ENCODE measurements at regions not wholly inside any gene's neighbourhood (a gene's known extent, or its start where the extent isn't known, plus 50 kb on each side); places are given as distances from the start of the nearest gene placed in this dataset.
"Not testable (repeated sequence)": the region's sequence is repeated elsewhere in the genome, so short reads cannot be mapped to it uniquely, and the experiment has no call there.

DNA sequence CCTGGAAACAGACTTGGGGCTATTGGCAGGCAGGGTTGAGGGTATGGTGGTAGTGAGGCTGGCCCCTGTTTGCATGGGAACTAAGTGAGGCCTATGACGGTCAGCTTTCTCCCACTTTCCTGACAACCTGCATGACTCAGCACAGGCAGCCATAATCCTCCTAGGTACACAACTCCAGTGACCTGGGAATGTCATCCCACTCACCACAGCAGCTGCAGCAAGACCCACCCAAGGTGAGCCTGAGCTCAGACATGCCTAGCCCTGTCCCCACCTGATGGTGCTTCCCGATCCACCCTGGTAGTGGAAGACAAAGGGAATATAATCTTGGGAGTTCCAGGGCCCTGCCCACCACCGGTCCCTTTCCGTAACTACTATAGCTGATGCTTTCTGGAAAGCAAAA lies 178.7 kb downstream of the NDUFS4 start (continued):
- TF ChIP-seq, protein P1, sequence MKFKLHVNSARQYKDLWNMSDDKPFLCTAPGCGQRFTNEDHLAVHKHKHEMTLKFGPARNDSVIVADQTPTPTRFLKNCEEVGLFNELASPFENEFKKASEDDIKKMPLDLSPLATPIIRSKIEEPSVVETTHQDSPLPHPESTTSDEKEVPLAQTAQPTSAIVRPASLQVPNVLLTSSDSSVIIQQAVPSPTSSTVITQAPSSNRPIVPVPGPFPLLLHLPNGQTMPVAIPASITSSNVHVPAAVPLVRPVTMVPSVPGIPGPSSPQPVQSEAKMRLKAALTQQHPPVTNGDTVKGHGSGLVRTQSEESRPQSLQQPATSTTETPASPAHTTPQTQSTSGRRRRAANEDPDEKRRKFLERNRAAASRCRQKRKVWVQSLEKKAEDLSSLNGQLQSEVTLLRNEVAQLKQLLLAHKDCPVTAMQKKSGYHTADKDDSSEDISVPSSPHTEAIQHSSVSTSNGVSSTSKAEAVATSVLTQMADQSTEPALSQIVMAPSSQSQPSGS (CRISPR knock-in tag; IDR thresholded peaks at IDR 0.05; ENCODE audit: borderline replicate concordance, low read depth): no peak
- TF ChIP-seq TCF7 (CRISPR knock-in tag; IDR thresholded peaks at IDR 0.05; ENCODE audit: low read depth) (no peak), ATF3 (CRISPR knock-in tag; conservative IDR thresholded peaks at IDR 0.05) (no peak), ZNF425 (CRISPR knock-in tag; conservative IDR thresholded peaks at IDR 0.05) (no peak), ZNF121 (CRISPR knock-in tag; IDR thresholded peaks at IDR 0.05) (no peak), NFYB (CRISPR knock-in tag; conservative IDR thresholded peaks at IDR 0.05; ENCODE audit: low read depth) (no peak), ZNF317 (CRISPR knock-in tag; IDR thresholded peaks at IDR 0.05; ENCODE audit: borderline replicate concordance, low read depth) (no peak), ZNF671 (CRISPR knock-in tag; IDR thresholded peaks at IDR 0.05) (no peak)

DNA sequence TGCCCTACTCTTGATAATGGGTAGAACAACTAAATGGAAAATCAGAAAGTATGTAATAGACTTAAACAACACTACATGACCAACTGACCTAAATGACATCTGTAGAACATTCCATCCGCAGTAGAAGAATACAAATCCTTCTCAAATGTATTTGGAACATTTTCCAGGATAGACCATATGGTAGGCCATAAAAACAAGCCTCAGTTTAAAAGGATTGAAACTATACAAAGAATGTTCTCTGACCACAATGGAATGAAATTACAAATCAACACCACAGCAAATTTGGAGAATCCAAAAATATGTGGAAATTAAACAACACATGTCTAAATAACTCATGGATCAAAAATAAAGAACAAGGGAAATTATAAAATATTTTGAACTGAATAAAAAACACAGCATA lies 189.2 kb downstream of the NDUFS4 start:
- H3K9me3 Mint-ChIP-seq: peaks cover 66% of the 10 kb centered on the region
- H3K27me3 Mint-ChIP-seq (ENCODE audit: low read depth): peaks cover 4% of the 10 kb centered on the region; the same call in 1 of the 2 replicates
- H3K4me3 Mint-ChIP-seq: no peak overlapping the region
- peaks cover 42% of the 10 kb centered on the region for H3K36me3 Mint-ChIP-seq
- ChIA-PET POLR2A (no interaction called here), CTCF (no interaction called here)
- TF ChIP-seq, protein P1 (CRISPR knock-in tag; IDR thresholded peaks at IDR 0.05; ENCODE audit: borderline replicate concordance, low read depth): no peak
- H3K27ac Mint-ChIP-seq: no peak overlapping the region
- DNase-seq (ENCODE audit: low spot score): no peak
- no peaks in the 10 kb centered on the region for H3K4me1 Mint-ChIP-seq
- no peak for ATAC-seq

- H3K4me1 Mint-ChIP-seq; H3K27ac Mint-ChIP-seq; ATAC-seq; CTCF ChIA-PET; POLR2A ChIA-PET; H3K27me3 Mint-ChIP-seq (ENCODE audit: low read depth); H3K4me3 Mint-ChIP-seq; DNase-seq (ENCODE audit: low spot score): not testable (repeated sequence)
- Mint-ChIP-seq H3K9me3 (peaks cover 77% of the 10 kb centered on the region), H3K36me3 (peaks cover 42% of the 10 kb centered on the region)
These were observed 191.8 kb downstream of the NDUFS4 start for GRCh38 chr5:53752282-53752681.

GRCh38 chr5:53766673-53767072 lies 206.2 kb downstream of the NDUFS4 start:
- ChIA-PET CTCF (no interaction called here), POLR2A (no interaction called here)
- Mint-ChIP-seq H3K27me3 (ENCODE audit: low read depth) (peaks cover 2% of the 10 kb centered on the region; the same call in 1 of the 2 replicates), H3K36me3 (no peaks in the 10 kb centered on the region; the same call in 1 of the 2 replicates), H3K4me3 (no peak overlapping the region), H3K27ac (no peak overlapping the region), H3K4me1 (no peaks in the 10 kb centered on the region), H3K9me3 (peaks cover 26% of the 10 kb centered on the region)
- ATAC-seq (no peak), DNase-seq (ENCODE audit: low spot score) (no peak)
- TF ChIP-seq MXD4 (CRISPR knock-in tag; IDR thresholded peaks at IDR 0.05; ENCODE audit: borderline replicate concordance) (no peak), ZNF532 (CRISPR knock-in tag; IDR thresholded peaks at IDR 0.05; ENCODE audit: borderline replicate concordance) (no peak), PRDM15 (CRISPR knock-in tag; IDR thresholded peaks at IDR 0.05) (no peak)
- TF ChIP-seq, protein P2, sequence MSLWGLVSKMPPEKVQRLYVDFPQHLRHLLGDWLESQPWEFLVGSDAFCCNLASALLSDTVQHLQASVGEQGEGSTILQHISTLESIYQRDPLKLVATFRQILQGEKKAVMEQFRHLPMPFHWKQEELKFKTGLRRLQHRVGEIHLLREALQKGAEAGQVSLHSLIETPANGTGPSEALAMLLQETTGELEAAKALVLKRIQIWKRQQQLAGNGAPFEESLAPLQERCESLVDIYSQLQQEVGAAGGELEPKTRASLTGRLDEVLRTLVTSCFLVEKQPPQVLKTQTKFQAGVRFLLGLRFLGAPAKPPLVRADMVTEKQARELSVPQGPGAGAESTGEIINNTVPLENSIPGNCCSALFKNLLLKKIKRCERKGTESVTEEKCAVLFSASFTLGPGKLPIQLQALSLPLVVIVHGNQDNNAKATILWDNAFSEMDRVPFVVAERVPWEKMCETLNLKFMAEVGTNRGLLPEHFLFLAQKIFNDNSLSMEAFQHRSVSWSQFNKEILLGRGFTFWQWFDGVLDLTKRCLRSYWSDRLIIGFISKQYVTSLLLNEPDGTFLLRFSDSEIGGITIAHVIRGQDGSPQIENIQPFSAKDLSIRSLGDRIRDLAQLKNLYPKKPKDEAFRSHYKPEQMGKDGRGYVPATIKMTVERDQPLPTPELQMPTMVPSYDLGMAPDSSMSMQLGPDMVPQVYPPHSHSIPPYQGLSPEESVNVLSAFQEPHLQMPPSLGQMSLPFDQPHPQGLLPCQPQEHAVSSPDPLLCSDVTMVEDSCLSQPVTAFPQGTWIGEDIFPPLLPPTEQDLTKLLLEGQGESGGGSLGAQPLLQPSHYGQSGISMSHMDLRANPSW (CRISPR knock-in tag; conservative IDR thresholded peaks at IDR 0.05; ENCODE audit: low read depth): no peak

Measured in WTC11 (cell line).